ENCODE measurements at regions not wholly inside any gene's neighbourhood (a gene's known extent, or its start where the extent isn't known, plus 50 kb on each side); places are given as distances from the start of the nearest gene placed in this dataset.
"Not testable (repeated sequence)": the region's sequence is repeated elsewhere in the genome, so short reads cannot be mapped to it uniquely, and the experiment has no call there.

DNA sequence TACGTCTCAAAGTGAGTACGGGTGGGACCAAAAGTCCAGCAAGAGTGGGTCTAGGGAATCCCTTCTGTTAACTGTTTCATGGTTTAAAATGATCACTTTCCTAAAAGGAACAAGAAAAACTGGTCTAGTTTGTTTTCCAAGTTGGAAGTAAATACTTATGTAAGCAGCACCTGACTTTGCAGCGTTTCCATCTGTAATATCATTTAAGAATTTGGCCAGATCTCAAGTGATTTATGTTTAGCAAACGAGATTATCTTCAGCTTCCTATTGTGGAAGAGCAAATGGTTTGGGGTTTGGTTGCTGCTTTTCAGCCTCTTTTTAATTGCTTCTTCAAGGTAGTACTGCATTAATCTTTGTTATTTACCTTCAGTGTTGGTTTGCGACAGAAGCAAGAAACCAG is 50.4 kb downstream of the FHIP1A start:
- DNase-seq: no peak

DNA sequence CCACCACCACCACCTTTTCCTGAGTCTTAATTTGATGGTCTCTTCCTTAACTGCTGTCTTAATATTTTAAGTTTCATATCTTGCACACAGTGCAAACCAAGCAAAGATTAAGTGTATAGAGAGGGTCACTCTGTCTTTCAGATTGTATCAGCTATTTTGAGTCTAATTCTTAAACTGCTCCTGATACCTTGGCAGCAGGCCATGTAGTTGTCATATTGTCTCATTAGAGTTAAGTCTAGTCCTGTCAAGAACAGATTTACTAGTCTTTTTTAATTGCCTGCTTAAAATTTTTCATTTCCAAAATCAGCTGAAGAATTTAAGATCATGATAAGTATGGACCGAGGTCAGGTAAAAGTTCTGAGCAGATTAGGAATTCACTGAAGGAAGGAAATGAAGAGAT is 51.5 kb downstream of the FHIP1A start:
- DNase-seq: no peak

- DNase-seq: no peak
Measured at GRCh38 chr4:151462554-151462953, 53.6 kb downstream of the FHIP1A start.

DNA sequence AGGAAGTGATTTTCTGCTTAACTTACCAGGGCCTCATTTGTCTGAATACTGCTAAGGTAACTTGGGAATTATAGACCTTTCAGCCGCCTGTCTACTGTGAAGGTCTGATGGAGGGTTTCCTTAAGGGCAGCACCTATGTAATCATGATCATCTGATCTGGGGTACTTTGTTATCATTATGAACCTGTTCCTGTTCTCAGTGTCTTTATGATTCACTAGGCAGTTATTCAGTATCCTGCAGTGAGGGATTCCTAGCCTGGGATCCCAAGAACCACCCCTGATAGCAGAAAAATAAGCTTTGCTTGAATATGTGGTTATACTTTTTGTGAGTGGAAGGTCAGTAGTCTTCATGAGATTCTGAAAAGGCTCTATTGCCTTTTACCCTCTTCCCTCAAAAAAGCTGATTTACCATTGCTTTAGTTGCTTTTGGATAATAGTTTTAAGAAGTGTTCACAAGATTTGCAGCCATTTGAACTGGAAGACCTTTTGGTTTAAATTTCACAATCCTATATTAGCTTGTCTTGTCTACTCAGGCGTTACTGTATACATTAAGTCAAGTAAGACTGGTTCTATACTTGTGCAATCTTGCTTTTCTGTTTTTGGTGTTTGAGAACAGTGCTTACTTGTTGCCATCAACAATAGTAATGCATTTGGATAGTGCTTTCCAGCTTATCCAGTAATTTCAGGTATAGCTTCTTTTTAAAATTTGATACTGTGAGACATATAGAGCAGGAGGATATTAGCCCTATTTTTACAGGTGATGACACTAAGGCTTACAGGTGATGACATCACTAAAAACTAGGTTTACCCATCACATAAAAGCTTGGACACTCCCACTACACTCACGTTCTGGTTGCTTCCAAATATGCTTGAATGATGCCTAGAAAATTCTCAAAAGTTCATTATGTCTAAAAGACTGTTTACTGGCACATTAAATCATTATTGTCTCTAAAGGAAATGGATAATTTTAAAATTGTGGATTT is 60.0 kb downstream of the FHIP1A start:
- DNase-seq: no peak

DNA sequence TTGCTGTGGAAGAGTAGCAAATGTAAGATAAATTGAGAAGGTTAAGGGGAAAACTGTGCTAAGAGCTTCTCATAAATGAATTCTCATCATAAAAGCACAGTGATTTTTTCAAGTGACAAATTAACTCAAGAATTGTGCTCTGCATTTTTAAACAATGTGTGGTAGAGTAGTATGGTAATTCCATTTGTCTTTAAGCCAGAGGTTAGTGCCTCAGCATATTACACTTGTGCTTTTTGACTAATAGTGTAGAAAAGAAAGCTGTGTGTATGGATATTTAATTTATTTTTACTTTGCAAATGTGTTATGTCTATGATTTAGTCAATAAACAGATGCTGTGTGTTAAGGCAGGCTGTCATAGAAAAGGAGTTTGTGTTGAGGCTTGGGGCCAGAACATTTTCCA is 61.0 kb downstream of the FHIP1A start:
- DNase-seq: no peak

- no peak for DNase-seq
Measured at GRCh38 chr4:151471728-151472127, 62.8 kb downstream of the FHIP1A start.

DNA sequence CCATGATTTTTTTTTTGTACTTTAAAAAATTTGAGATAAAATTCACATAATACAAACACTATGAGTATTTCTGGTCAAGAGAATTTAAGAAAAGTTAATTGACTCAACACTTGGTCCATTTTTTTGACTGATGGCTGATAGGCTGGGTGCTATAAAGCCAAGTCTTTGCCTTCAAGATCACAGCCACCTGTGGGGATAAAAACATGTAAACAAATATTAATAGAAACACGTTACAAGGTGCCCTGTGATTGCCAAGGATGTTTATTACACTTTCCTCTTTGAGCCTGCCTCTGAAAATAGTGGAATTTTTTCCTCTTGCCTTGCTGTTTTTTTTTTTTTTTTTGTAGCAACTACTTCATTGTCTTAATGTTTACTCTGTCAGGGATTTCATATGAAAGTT is 63.3 kb downstream of the FHIP1A start:
- no peak for DNase-seq

DNA sequence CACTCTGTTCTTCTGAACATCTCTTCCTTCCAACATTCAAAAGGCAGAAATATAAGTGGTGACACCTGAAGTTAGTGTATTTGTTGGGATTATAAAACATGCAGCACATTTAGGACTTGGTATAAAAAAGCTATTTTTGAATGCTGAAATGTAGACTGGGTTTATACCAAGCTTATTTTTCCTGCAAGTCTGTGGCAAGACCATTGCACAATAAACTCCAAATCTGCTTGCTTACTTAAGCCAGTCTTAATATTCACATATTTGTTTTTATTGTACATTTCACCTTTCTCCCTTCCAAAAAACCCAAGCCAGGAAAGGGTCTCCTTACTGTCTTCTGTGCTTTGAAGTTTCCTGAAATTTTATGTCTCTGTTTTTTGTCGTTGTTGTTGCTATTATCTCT is 63.7 kb downstream of the FHIP1A start:
- no peak for DNase-seq

- DNase-seq: no peak
Measured at GRCh38 chr4:151473521-151474097, 64.6 kb downstream of the FHIP1A start.

DNA sequence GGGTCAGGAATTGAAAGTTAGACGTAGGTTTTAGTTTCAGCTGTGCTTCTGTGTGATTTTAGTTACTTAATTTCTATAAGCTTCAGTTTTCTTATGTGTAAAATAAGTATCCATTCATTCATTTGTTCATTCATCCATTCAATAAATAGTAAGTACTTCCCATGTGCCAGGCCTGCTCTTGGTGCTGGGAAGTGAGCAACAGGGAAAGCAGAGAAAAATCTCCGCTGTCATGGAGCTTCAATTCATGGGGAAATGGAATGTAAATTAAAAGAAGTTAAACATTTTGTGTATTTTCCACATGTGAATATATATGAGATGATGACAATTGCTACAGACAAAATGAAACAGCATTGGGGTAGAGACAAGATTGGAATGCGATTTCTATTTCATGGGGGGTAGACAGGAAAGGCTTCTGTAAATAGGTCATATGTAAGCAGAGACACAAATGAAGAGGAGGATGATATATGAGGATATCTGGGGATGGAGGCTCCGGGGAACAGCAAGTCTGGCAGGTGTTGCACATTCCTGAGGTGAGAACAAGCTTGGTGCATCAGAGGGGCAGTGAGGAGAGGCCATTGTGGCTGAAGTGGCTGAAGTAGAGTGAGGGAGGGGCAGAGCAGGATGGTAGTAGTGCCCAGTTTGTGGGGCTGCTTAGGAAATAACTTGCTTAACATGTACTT is 66.2 kb downstream of the FHIP1A start:
- no peak for DNase-seq

DNA sequence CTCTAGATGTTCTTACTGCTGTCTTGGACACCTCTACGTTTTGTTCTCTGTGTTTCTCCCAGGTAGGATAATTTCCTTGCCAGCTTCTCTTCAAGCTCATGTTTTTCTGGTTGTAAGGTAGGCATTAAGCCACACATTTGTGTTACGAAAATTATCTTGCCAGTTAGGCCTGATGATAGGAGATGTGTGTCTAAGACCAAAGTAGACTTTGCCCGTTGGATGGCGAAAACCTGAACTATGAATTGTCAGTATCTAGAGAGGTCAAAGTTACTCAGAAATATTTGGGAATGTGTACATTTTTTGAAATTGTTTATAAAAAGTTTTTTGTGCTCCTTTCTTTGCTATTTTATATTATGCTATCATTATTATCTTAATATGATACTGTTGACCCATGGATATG is 72.8 kb downstream of the FHIP1A start:
- no peak for DNase-seq

GRCh38 chr4:151484396-151485102 is 75.6 kb downstream of the FHIP1A start:
- no peak for DNase-seq

DNA sequence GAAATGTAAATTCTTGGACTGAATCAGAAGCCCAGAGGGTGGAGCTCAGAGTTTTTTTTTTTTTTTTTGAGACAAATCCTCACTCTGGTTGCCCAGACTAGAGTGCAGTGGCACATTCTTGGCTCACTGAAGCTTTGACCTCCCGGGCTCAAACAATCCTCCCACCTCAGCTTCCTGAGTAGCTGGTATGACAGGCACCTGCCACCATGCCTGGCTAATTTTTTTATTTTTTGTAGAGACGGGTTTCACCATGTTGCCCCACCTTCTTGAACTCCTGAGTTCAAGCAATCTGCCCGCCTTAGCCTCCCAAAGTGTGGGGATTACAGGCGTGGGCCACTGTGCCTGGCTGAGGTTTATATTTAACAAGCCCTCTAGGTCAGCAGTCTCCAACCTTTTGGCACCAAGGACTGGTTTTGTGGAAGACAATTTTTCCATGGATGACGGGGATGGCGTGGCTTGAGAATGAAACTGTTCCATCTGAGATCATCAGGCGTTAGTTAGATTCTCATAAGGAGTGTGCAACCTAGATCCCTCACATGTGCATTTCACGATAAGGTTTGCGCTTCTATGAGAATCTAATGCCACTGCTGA is 76.7 kb downstream of the FHIP1A start:
- no peak for DNase-seq

DNA sequence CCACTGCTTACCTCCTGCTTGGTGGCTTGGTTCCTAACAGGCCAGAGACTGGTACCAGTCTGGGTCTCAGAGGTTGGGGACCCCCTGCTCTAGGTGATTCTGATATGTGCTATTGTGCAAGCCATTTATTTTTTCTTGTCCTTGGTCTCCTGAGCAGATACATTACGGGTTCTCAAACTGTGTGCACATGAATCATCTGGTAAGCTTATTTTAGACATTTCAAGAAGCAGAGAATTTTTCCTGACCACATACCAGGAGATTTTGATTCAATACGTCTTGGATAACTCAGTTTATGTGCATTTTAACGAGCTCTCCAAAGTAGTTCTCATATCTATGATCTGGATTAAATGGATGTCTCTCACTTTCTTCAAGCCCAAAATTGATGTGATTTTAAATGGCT is 77.2 kb downstream of the FHIP1A start:
- DNase-seq: no peak

GRCh38 chr4:151488968-151489367 is 80.0 kb downstream of the FHIP1A start:
- DNase-seq: no peak

DNA sequence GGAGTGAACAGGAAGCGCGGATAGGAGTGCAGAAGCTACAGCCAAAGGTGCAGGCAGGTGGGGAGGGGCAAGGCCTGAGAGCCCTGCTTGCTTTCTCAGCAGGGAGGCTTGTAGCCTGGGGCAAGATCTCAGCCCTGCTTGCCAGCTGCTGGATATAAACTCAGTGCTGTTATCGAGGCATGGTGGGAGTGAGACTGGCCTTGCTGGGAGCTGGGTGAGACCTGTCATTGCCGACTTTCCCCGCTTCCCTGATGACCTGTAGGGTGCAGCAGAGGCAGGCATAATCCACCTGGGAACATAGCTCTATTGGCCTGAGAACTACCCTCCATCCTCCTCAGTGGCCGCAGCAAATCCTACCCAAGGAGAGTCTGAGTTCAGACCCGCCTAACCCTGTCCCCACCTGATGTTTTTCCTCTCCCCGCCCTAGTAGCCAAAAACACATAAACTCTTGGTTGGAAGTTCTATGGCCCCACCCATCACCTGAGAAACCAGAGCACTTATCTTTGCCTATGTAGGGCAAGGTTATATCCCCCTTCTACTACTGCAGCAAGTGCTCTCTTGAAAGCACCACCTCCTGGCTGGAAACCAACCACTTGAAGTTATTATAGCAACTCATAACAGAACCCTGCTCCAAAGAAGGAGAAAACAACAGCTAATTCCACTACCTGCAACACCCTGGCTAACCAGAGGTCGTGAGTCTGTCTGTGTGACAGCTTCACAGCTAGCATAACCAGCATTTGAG is 80.7 kb downstream of the FHIP1A start:
- no peak for DNase-seq

GRCh38 chr4:151495612-151496011 is 86.6 kb downstream of the FHIP1A start:
- DNase-seq: not testable (repeated sequence)

DNA sequence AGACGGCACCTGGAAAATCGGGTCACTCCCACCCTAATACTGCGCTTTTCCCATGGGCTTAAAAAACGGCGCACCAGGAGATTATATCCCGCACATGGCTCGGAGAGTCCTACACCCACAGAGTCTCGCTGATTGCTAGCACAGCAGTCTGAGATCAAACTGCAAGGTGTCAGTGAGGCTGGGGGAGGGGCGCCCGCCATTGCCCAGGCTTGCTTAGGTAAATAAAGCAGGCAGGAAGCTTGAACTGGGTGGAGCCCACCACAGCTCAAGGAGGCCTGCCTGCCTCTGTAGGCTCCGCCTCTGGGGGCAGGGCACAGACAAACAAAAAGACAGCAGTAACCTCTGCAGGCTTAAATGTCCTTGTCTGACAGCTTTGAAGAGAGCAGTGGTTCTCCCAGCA is 102.6 kb downstream of the FHIP1A start:
- DNase-seq: not testable (repeated sequence)

GRCh38 chr4:151517896-151518295 is 108.9 kb downstream of the FHIP1A start:
- DNase-seq: no peak

GRCh38 chr4:151518359-151518758 is 109.4 kb downstream of the FHIP1A start:
- no peak for DNase-seq

DNA sequence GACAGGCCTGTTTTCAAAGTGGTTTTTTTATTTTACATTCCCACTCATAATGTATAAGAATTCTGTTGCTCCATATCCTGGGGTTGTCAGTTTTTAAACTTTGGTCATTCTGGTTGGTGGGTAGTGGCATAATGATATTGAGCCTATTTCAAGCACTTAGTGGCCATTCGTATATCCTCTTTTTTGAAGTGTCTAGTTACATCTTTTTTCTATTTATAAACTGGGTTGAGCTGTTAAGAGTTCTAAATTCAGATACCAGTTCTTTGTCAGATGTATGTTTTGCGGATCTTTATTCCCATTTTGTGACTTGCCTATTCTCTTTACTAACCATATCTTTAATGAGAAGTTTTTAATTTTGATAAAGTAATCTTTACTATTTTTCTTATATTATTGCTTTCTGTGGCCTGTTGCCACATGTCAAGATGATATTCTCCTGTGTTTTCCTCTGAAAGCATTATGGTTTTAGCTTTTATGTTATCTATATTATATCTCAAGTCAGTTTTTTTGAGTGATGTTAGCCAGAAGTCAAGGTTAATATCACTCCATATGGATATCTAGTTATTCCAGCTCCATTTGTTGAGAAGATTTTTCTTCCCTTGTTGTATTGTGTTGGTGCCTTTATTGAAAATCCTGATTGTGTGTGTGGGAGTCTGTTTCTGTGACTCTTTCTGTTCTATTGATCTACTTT is 110.9 kb downstream of the FHIP1A start:
- DNase-seq: no peak
